ENCODE measurements at regions not wholly inside any gene's neighbourhood (a gene's known extent, or its start where the extent isn't known, plus 50 kb on each side); places are given as distances from the start of the nearest gene placed in this dataset.
A peak's percentile ranks its signal among the peaks of the same experiment; 100 is the strongest.

DNA sequence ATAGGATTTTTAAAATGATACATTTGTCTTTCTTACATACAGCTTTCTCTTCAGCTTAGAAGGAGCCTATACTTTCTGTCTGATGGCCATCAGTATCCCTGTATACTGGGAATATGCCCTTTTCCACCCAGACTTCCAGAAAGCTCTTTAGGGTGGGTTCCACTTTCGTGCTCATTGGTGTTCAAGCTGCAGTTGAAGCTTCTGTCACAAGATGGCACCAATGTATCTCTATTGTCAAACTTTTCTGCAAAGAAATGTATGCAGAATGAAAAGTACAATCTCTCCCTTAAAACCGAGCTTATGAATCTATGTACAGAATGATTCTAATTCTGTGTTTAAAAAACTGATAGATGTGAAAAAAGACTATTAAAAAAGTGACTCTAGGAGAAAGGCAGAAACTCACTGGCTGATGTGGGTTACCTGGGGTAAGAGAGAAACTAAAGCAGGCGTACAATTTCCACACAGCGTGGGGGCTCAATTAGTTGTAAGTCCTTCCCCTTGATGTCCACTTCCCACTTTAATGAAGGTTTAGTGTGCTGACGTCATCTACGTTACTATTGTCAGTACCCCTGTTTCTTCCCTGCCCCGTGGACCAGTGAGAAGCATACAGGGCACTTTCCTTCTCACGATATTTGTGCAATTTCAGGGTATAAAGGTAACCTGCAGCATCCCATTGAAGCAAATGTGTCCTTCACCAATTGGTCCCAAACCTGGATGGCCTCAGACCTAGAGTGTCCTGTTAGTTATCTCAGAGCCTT, 57.3 kb upstream of the TCEAL2 start:
- DNase-seq (ENCODE audit: low read depth): no peak
- H3K4me3 ChIP-seq (ENCODE audit: low read depth, low read length): no peak overlapping the region
- TF ChIP-seq, protein P1, sequence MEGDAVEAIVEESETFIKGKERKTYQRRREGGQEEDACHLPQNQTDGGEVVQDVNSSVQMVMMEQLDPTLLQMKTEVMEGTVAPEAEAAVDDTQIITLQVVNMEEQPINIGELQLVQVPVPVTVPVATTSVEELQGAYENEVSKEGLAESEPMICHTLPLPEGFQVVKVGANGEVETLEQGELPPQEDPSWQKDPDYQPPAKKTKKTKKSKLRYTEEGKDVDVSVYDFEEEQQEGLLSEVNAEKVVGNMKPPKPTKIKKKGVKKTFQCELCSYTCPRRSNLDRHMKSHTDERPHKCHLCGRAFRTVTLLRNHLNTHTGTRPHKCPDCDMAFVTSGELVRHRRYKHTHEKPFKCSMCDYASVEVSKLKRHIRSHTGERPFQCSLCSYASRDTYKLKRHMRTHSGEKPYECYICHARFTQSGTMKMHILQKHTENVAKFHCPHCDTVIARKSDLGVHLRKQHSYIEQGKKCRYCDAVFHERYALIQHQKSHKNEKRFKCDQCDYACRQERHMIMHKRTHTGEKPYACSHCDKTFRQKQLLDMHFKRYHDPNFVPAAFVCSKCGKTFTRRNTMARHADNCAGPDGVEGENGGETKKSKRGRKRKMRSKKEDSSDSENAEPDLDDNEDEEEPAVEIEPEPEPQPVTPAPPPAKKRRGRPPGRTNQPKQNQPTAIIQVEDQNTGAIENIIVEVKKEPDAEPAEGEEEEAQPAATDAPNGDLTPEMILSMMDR (IDR thresholded peaks at IDR 0.05; ENCODE audit: low read depth, low read length, missing control alignments): peak; percentile 42

- DNase-seq (ENCODE audit: low read depth): no peak
- H3K4me3 ChIP-seq (ENCODE audit: low read depth, low read length): no peak overlapping the region
- TF ChIP-seq, protein P1 (IDR thresholded peaks at IDR 0.05; ENCODE audit: low read depth, low read length, missing control alignments): no peak
Measured at GRCh38 chrX:102063445-102064074, 61.9 kb upstream of the TCEAL2 start.

GRCh38 chrX:102044496-102044895, 81.0 kb upstream of the TCEAL2 start:
- DNase-seq (ENCODE audit: low read depth): no peak
- TF ChIP-seq, protein P1 (IDR thresholded peaks at IDR 0.05; ENCODE audit: low read depth, low read length, missing control alignments): no peak
- H3K4me3 ChIP-seq (ENCODE audit: low read depth, low read length): no peak overlapping the region

DNA sequence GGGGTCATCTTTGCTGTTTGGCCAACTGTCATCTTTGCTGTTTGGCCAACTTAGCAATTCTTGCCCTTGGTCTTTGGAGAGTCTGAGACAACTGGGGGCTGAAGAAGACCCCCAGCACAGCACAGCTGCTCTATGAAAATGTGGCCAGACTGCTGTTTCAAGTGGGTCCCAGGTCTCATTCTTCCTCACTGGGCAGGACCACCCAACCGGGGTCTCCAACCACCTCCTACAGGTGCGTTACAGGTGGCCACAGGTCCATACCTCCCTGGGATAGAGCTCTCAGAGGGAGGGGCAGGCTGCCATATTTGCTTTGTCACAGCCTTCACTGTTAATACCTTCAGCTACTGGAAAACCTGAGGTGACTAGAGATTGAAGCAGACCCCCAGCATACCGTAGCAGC, 82.1 kb upstream of the TCEAL2 start:
- no peak for DNase-seq (ENCODE audit: low read depth)
- no peak overlapping the region for H3K4me3 ChIP-seq (ENCODE audit: low read depth, low read length)
- TF ChIP-seq, protein P1 (IDR thresholded peaks at IDR 0.05; ENCODE audit: low read depth, low read length, missing control alignments): no peak

DNA sequence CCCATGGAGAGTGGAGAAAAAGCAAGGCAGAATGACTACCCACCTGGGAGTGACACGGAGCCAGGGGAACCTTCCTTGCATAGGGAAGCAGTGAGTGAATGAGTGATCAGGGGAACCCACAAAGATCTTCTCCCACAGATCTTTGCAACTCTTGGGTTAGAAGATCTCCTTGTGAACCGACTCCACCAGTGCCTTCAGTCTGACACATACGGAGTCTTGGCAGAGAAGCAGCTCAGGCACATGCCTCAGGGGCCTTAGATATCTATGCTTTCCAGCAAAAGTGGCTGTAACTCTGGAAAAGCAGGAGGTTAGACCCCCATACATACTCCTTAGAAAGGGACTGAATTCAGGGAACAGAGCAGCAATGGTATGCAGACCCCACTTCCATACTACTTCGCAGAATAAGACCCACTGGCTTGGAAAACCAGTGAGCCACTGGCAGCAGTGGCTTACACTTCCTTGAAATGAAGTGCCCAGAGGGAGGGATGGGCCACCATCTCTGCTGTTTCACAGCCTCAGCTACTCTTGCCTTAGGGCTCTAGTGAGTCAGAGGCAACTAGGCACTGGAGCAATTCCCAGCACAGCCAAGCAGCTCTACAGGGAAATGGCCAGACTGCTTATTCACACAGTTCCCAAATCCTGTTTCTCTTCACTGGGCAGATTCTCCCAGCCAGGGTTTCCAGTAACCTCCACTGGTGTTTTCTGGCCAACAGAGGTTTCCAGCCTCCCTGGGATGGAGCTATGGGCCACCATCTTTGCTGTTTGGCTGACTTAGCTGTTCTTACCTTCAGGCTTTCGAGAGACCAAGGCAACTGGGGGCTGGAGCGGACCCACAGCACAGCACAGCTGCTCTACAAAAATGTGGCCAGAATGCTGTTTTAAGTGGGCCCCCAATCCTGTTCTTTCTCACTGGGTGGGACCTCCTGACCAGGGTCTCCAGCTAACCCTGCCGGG, 82.8 kb upstream of the TCEAL2 start:
- TF ChIP-seq, protein P1 (IDR thresholded peaks at IDR 0.05; ENCODE audit: low read depth, low read length, missing control alignments): no peak
- no peak overlapping the region for H3K4me3 ChIP-seq (ENCODE audit: low read depth, low read length)
- DNase-seq (ENCODE audit: low read depth): no peak

GRCh38 chrX:102029026-102029425, 96.5 kb upstream of the TCEAL2 start:
- TF ChIP-seq, protein P1 (IDR thresholded peaks at IDR 0.05; ENCODE audit: low read depth, low read length, missing control alignments): no peak
- no peak for DNase-seq (ENCODE audit: low read depth)

More at GRCh38 chrX:102029026-102029425, 96.5 kb upstream of the TCEAL2 start:
- no peak overlapping the region for H3K4me3 ChIP-seq (ENCODE audit: low read depth, low read length)
